H1 (cell line): ENCODE measurements at regions not wholly inside any gene's neighbourhood (a gene's known extent, or its start where the extent isn't known, plus 50 kb on each side); places are given as distances from the start of the nearest gene placed in this dataset.

Source experiments
- HDAC2 ChIP-seq, 2 experiments: fragments of 300-600 bp in 1 of 2; sonication (generic) in 1 of 2; IDR thresholded peaks; 2 replicates each; pipeline ENCODE4 v1.6.1; 2011 to 2012; ENCODE audit warnings: low read depth in 2 of 2, low read length in 2 of 2, mild to moderate bottlenecking in 2 of 2, moderate library complexity in 2 of 2, borderline replicate concordance in 1 of 2, inconsistent platforms in 1 of 2
- HDAC6 ChIP-seq: IDR thresholded peaks from one replicate; pipeline ENCODE4 v1.7.1; 2012; ENCODE audit warnings: low read depth, mild to moderate bottlenecking, inconsistent platforms, low read length, moderate library complexity
- KDM1A ChIP-seq: fragments of 200-600, 300-600 bp; sonication (generic); IDR thresholded peaks from 2 replicates; pipeline ENCODE4 v1.7.1; 2016; ENCODE audit warnings: mild to moderate bottlenecking, low read length, borderline replicate concordance
- POLR2A ChIP-seq, 2 experiments: IDR thresholded peaks; 1 replicate in 1 of 2; 2 replicates in 1 of 2; pipeline ENCODE4 v1.6.1; 2011; ENCODE audit warnings: low read depth in 2 of 2, low read length in 2 of 2, mild to moderate bottlenecking in 2 of 2; ENCODE audit errors: control extremely low read depth in 1 of 2
- SAP30 ChIP-seq: fragments of 300-600 bp; sonication (generic); IDR thresholded peaks from 2 replicates; pipeline ENCODE4 v1.7.1; 2012; ENCODE audit warnings: low read length, moderate library complexity, mild to moderate bottlenecking, inconsistent platforms; ENCODE audit not compliant: insufficient read depth, insufficient replicate concordance
- SP2 ChIP-seq: IDR thresholded peaks from 2 replicates; pipeline ENCODE4 v1.6.1; 2012; ENCODE audit warnings: mild to moderate bottlenecking, low read length, inconsistent platforms
- TBP ChIP-seq: IDR thresholded peaks from 2 replicates; pipeline ENCODE4 v1.6.1; 2011; ENCODE audit warnings: low read depth, low read length, improper control_type of control experiment
- TEAD4 ChIP-seq: IDR thresholded peaks from 2 replicates; pipeline ENCODE4 v1.6.1; 2012; ENCODE audit warnings: low read depth, low read length, inconsistent platforms, mixed read lengths

DNA sequence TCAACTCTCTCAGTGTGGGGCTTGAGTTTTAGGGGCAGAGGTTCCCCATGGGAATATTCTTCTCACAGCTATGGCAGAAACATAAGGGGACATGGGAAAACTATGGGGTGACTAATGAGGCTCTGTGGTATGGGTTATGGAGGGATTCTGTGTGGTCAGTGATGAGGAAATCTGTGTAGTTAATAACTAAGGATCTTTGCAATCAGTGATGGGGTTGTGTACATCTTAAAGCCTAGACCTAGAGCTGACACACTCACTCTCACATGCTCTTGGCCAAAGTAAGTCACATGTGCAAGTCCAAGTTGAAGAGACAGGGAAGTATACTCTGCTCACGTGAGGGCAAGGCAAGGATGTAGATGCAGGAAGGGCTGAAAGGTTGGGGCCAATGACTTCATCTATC, 86.4 kb upstream of the UXT start (continued):
- TF ChIP-seq SAP30 (no peak), POLR2A (IDR thresholded peaks at IDR 0.05; ENCODE audit: control extremely low read depth in 1 of 2, low read depth in 2 of 2, low read length in 2 of 2) (no peak), HDAC6 (no peak), KDM1A (no peak), TEAD4 (no peak), HDAC2 (IDR thresholded peaks at IDR 0.05; ENCODE audit: borderline replicate concordance in 1 of 2, low read depth in 2 of 2, low read length in 2 of 2) (no peak), TBP (no peak), SP2 (no peak)
- TF ChIP-seq, all 59 proteins: peak for 0
